Uterus (tissue), 3 donors: ENCODE measurements at regions not wholly inside any gene's neighbourhood (a gene's known extent, or its start where the extent isn't known, plus 50 kb on each side); places are given as distances from the start of the nearest gene placed in this dataset.

ENCODE experiments used
- DNase-seq, 2 donors: peaks; one replicate each; pipeline ENCODE4 v3.0.0-alpha.2; 2019 to 2020
- H3K27ac ChIP-seq, 2 donors: fragments of 200-600 bp; sonication (generic); 1 replicate in 1 of 2; 2 replicates in 1 of 2; pipeline ENCODE4 v1.5.1; 2016 to 2018
- H3K27me3 ChIP-seq, 2 donors: fragments of 200-600 bp; sonication (generic); one replicate each; pipeline ENCODE4 v1.5.1; 2018 to 2019; ENCODE audit warnings: control low read depth in 1 of 2
- H3K36me3 ChIP-seq, 2 donors: fragments of 200-600 bp; sonication (generic); one replicate each; pipeline ENCODE4 v1.5.1; 2019; ENCODE audit warnings: control low read depth in 1 of 2
- H3K4me1 ChIP-seq, 2 donors: fragments of 200-600 bp; sonication (generic); one replicate each; pipeline ENCODE4 v1.5.1; 2018 to 2019; ENCODE audit warnings: control low read depth in 1 of 2
- H3K4me3 ChIP-seq, 2 donors: fragments of 200-600 bp; sonication (generic); 1 replicate in 1 of 2; 2 replicates in 1 of 2; pipeline ENCODE4 v1.5.1; 2018 to 2019; ENCODE audit warnings: mild to moderate bottlenecking in 1 of 2
- H3K9me3 ChIP-seq, 2 donors: fragments of 200-600 bp; sonication (generic); one replicate each; pipeline ENCODE4 v1.5.1; 2019; ENCODE audit warnings: control low read depth in 1 of 2
- POLR2A ChIP-seq, 2 donors: fragments of 450-650 bp; IDR thresholded peaks; one replicate each; pipeline ENCODE4 v1.6.1; 2016; ENCODE audit warnings: antibody characterized with exemption in 2 of 2, mild to moderate bottlenecking in 1 of 2, moderate library complexity in 1 of 2
- intact Hi-C: fragments of 100-400 bp; cut with DNase I; formaldehyde crosslinking; loops from one replicate; pipeline ENCODE4 v1.15.1; 2023; ENCODE audit warnings: low total_unique reads
- TF ChIP-seq, protein P1 (sequence below), 4 experiments: fragments of 200-600 bp in 2 of 4; fragments of 450-650 bp in 2 of 4; sonication (generic) in 2 of 4; IDR thresholded peaks; one replicate each; pipeline ENCODE4 v1.5.1; 2016 to 2019; ENCODE audit warnings: antibody characterized with exemption in 4 of 4, mild to moderate bottlenecking in 2 of 4, moderate library complexity in 1 of 4
- donor health status: DM: yes; HTN: yes; CAD: no.

DNA sequence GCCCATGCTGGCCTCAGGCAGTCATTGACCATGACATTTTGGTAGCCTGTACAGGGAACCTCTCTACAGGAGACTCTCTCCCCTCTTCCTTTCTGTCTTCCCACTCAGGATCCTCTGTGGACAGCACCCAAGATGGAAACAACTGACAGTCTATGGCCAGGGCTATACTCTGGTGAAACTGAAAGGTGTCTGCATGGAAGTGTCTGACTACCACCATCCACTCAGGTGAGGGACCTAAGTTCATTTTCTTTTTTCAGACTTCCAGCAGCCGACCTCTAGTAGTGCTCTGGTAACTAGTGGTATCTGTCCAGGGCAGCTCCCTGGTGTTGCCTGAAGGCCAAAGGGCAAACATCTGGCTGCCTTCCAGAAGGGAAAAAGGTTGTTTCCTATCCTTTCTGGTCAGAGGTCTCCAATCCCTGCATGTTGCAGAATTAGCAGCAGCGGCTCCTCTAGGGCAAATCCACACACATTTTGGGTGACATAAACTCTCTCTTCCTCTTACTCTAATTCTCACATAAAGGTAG lies 804.5 kb downstream of the C4orf33 start:
- H3K27me3 ChIP-seq, result no peaks in the 10 kb centered on the region
- intact Hi-C loops, result no loop called here
- no peak for TF ChIP-seq POLR2A (IDR thresholded peaks at IDR 0.05)
- TF ChIP-seq, protein P1, sequence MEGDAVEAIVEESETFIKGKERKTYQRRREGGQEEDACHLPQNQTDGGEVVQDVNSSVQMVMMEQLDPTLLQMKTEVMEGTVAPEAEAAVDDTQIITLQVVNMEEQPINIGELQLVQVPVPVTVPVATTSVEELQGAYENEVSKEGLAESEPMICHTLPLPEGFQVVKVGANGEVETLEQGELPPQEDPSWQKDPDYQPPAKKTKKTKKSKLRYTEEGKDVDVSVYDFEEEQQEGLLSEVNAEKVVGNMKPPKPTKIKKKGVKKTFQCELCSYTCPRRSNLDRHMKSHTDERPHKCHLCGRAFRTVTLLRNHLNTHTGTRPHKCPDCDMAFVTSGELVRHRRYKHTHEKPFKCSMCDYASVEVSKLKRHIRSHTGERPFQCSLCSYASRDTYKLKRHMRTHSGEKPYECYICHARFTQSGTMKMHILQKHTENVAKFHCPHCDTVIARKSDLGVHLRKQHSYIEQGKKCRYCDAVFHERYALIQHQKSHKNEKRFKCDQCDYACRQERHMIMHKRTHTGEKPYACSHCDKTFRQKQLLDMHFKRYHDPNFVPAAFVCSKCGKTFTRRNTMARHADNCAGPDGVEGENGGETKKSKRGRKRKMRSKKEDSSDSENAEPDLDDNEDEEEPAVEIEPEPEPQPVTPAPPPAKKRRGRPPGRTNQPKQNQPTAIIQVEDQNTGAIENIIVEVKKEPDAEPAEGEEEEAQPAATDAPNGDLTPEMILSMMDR (IDR thresholded peaks at IDR 0.05), result no peak

DNA sequence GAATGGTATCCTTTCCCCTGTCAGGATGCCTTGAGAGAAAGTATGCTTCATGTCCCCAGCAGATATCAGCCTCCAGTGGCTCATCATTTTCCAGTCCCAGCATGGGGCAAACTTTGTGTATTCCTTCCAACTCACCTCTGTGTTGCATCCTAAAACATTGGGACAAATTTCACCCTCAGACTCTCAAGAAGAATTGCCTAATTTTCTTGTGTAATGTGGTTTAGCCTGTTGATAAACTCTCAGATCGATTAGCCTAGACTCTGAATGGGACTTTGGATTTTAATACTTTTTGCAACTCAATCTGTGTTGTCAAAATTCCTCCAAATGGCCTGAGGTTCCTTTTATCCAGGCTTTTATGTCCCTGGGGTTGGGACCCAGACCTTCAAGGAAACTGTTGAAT lies 805.3 kb downstream of the C4orf33 start:
- intact Hi-C loops, result no loop called here
- TF ChIP-seq, protein P1 (IDR thresholded peaks at IDR 0.05), result no peak
- TF ChIP-seq POLR2A (IDR thresholded peaks at IDR 0.05), result no peak

More for the DNA sequence above, 804.5 kb downstream of the C4orf33 start:
- Histone ChIP-seq H3K36me3 (no peaks in the 10 kb centered on the region), H3K27ac (no peak overlapping the region), H3K4me3 (no peak overlapping the region), H3K9me3 (no peaks in the 10 kb centered on the region), H3K4me1 (no peaks in the 10 kb centered on the region)
- DNase-seq, result no peak

DNA sequence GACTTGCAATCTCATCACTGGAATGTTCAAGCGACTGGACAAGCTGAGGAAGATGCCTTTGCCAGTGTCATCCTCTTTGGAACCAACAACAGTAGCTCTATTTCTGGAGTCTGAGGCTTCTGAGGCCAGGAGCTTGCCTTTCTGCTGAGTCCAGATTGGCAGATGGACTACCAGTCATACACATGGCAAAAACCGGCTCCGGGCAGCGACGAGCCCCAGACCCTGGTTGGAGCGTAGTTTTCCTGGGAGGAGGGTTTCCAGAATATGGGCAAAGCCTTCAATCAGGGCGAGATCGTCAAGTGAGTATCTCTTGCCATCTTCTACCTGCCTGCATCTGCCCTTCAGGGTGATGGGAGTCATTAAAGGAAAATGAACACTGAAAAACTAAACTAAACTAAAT lies 807.9 kb downstream of the C4orf33 start:
- H3K36me3 ChIP-seq, result no peaks in the 10 kb centered on the region
- intact Hi-C loops, result no loop called here
- TF ChIP-seq, protein P1 (IDR thresholded peaks at IDR 0.05), result no peak
- TF ChIP-seq POLR2A (IDR thresholded peaks at IDR 0.05), result no peak
- no peaks in the 10 kb centered on the region for H3K4me1 ChIP-seq
- H3K27ac ChIP-seq, result no peak overlapping the region
- H3K9me3 ChIP-seq, result no peaks in the 10 kb centered on the region
- no peaks in the 10 kb centered on the region for H3K27me3 ChIP-seq
- no peak overlapping the region for H3K4me3 ChIP-seq
- DNase-seq, result no peak

More for the DNA sequence above, 805.3 kb downstream of the C4orf33 start:
- Histone ChIP-seq H3K4me3 (no peak overlapping the region), H3K27me3 (no peaks in the 10 kb centered on the region), H3K36me3 (no peaks in the 10 kb centered on the region), H3K27ac (no peak overlapping the region), H3K9me3 (no peaks in the 10 kb centered on the region), H3K4me1 (no peaks in the 10 kb centered on the region)
- DNase-seq, result no peak

DNA sequence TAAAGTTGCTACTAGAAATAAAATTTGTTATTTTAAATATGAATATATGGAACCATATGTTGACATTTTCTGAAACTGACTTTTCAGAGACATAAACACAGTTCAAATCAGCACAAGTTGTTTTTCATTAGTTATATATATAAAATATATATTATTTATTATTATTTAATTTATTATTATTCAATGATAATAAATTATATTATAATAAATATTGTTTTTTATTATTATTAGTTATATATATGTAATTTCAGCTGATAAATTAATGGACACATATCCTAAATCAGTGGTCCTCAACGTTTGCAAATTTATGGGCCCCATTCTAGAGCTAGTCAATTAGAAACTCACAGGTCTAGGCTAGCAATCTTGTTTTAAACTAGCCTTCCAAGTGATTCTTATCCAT lies 809.3 kb downstream of the C4orf33 start:
- Histone ChIP-seq H3K36me3 (no peaks in the 10 kb centered on the region), H3K4me3 (no peak overlapping the region), H3K27me3 (no peaks in the 10 kb centered on the region), H3K9me3 (no peaks in the 10 kb centered on the region), H3K27ac (no peak overlapping the region), H3K4me1 (no peaks in the 10 kb centered on the region)
- no peak for TF ChIP-seq POLR2A (IDR thresholded peaks at IDR 0.05)
- TF ChIP-seq, protein P1 (IDR thresholded peaks at IDR 0.05), result no peak
- DNase-seq, result no peak
- intact Hi-C loops, result no loop called here

DNA sequence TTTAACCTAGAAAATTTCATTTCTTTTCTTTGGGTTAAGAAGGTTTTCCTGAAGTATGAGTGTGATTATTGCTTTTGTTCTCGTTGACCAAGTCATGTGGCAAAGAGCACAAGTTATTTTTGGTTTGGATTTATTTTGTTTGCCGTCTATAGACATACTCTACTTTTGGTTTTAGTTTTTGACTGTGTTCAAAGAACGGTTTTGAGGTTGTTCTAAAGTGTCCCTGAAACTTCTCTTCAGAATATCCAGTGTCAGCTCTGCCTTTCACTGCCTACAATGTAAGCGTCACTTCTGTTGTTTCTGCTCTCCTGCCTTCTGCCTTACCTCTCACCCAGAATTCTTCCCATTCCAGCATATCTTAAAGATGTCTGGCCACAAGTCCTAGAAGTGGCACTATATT lies 812.2 kb downstream of the C4orf33 start:
- H3K27me3 ChIP-seq, result no peaks in the 10 kb centered on the region
- no peaks in the 10 kb centered on the region for H3K9me3 ChIP-seq
- no peak for TF ChIP-seq POLR2A (IDR thresholded peaks at IDR 0.05)
- TF ChIP-seq, protein P1 (IDR thresholded peaks at IDR 0.05), result no peak
- no peak overlapping the region for H3K4me3 ChIP-seq
- H3K36me3 ChIP-seq, result no peaks in the 10 kb centered on the region
- DNase-seq, result no peak
- no peaks in the 10 kb centered on the region for H3K4me1 ChIP-seq
- no peak overlapping the region for H3K27ac ChIP-seq
- intact Hi-C loops, result no loop called here
